Neuronal stem cell (in vitro differentiated cells): ENCODE measurements at regions not wholly inside any gene's neighbourhood (a gene's known extent, or its start where the extent isn't known, plus 50 kb on each side); places are given as distances from the start of the nearest gene placed in this dataset.
A peak's percentile ranks its signal among the peaks of the same experiment; 100 is the strongest.

Source experiments
- DNase-seq: peaks from one replicate; pipeline ENCODE4 v3.0.0-alpha.2; 2013; ENCODE audit warnings: low spot score
- H2AFZ ChIP-seq: one replicate; pipeline ENCODE4 v1.6.1; 2013; ENCODE audit warnings: mild to moderate bottlenecking, low read length, inconsistent platforms
- H2AK5ac ChIP-seq: 2 replicates; pipeline ENCODE4 v1.6.1; 2013; ENCODE audit warnings: low read depth, mild to moderate bottlenecking, inconsistent platforms, low read length, moderate library complexity, mixed read lengths
- H2BK120ac ChIP-seq: 2 replicates; pipeline ENCODE4 v1.6.1; 2013; ENCODE audit warnings: low read depth, mild to moderate bottlenecking, inconsistent platforms, low read length, moderate library complexity, mixed read lengths
- H2BK12ac ChIP-seq: one replicate; pipeline ENCODE4 v1.6.1; 2013; ENCODE audit warnings: low read length, inconsistent platforms
- H2BK15ac ChIP-seq: 2 replicates; pipeline ENCODE4 v1.6.1; 2013; ENCODE audit warnings: mild to moderate bottlenecking, low read length, inconsistent platforms, mixed read lengths
- H2BK5ac ChIP-seq: one replicate; pipeline ENCODE4 v1.6.1; 2013; ENCODE audit warnings: inconsistent platforms, mild to moderate bottlenecking, low read length, moderate library complexity
- H3K14ac ChIP-seq: one replicate; pipeline ENCODE4 v1.6.1; 2013; ENCODE audit warnings: low read length, inconsistent platforms
- H3K18ac ChIP-seq: 2 replicates; pipeline ENCODE4 v1.6.1; 2013; ENCODE audit warnings: low read length, inconsistent platforms
- H3K23ac ChIP-seq: 2 replicates; pipeline ENCODE4 v1.6.1; 2013; ENCODE audit warnings: low read depth, mild to moderate bottlenecking, mixed read lengths, low read length, inconsistent platforms; ENCODE audit not compliant: poor library complexity
- H3K27ac ChIP-seq: replicated peaks from 3 replicates; pipeline ENCODE4 v1.5.1; 2013; ENCODE audit warnings: low read length, inconsistent platforms
- H3K27me3 ChIP-seq, 3 experiments: 2 replicates each; pipeline ENCODE4 v1.6.1; 2013; ENCODE audit warnings: low read length in 3 of 3, mild to moderate bottlenecking in 2 of 3, inconsistent platforms in 1 of 3, low read depth in 1 of 3, mixed read lengths in 1 of 3, moderate library complexity in 1 of 3; ENCODE audit not compliant: control insufficient read depth in 3 of 3, insufficient read depth in 3 of 3
- H3K36me3 ChIP-seq, 2 donors: replicated peaks in 1 of 2; 2 replicates each; pipeline ENCODE4 v1.6.1; 2013; ENCODE audit warnings: low read length in 2 of 2; ENCODE audit not compliant: control insufficient read depth in 2 of 2, insufficient read depth in 2 of 2
- H3K4ac ChIP-seq: 2 replicates; pipeline ENCODE4 v1.6.1; 2013; ENCODE audit warnings: inconsistent platforms, mild to moderate bottlenecking, low read length, moderate library complexity
- H3K4me1 ChIP-seq, 2 donors: 1 replicate in 1 of 2; 2 replicates in 1 of 2; pipeline ENCODE4 v1.6.1; 2013; ENCODE audit warnings: low read length in 2 of 2, low read depth in 1 of 2; ENCODE audit not compliant: control insufficient read depth in 2 of 2, insufficient read depth in 1 of 2
- H3K4me2 ChIP-seq: one replicate; pipeline ENCODE4 v1.6.1; 2013; ENCODE audit warnings: mild to moderate bottlenecking, low read length, inconsistent platforms; ENCODE audit not compliant: insufficient read depth, poor library complexity, severe bottlenecking
- H3K4me3 ChIP-seq, 2 donors: 2 replicates each; pipeline ENCODE4 v1.5.1; 2013; ENCODE audit warnings: low read length in 2 of 2, mild to moderate bottlenecking in 2 of 2, inconsistent platforms in 1 of 2, moderate library complexity in 1 of 2
- H3K79me1 ChIP-seq: one replicate; pipeline ENCODE4 v1.6.1; 2013; ENCODE audit warnings: low read depth, mild to moderate bottlenecking, inconsistent platforms, low read length, moderate library complexity
- H3K9ac ChIP-seq: one replicate; pipeline ENCODE4 v1.6.1; 2013; ENCODE audit warnings: mild to moderate bottlenecking, low read depth, low read length, inconsistent platforms; ENCODE audit not compliant: poor library complexity
- H3K9me3 ChIP-seq, 2 donors: replicated peaks in 1 of 2; 2 replicates each; pipeline versions ENCODE3 to v1.6.1; 2013; ENCODE audit warnings: low read length in 2 of 2, mild to moderate bottlenecking in 2 of 2, inconsistent platforms in 1 of 2, low read depth in 1 of 2, mixed read lengths in 1 of 2, moderate library complexity in 1 of 2; ENCODE audit not compliant: control insufficient read depth in 2 of 2, insufficient read depth in 1 of 2
- H4K8ac ChIP-seq: one replicate; pipeline ENCODE4 v1.6.1; 2013; ENCODE audit warnings: low read depth, mild to moderate bottlenecking, inconsistent platforms, low read length, moderate library complexity
- H4K91ac ChIP-seq: one replicate; pipeline ENCODE4 v1.6.1; 2013; ENCODE audit warnings: low read length, low read depth, mild to moderate bottlenecking, inconsistent platforms; ENCODE audit not compliant: poor library complexity
- WGBS, 2 donors: extraction: QIAGEN DNeasy Blood & Tissue Kit; methylation state at CpG; one replicate each; pipeline ENCODE4 v1.1.7; 2013; ENCODE audit warnings: missing lambda C conversion rate in 2 of 2, mixed read lengths in 1 of 2; ENCODE audit not compliant: insufficient read length in 2 of 2, insufficient replicate concordance in 1 of 2; ENCODE audit errors: extremely low coverage in 2 of 2; 5-methylcytosine and 5-hydroxymethylcytosine counted together

DNA sequence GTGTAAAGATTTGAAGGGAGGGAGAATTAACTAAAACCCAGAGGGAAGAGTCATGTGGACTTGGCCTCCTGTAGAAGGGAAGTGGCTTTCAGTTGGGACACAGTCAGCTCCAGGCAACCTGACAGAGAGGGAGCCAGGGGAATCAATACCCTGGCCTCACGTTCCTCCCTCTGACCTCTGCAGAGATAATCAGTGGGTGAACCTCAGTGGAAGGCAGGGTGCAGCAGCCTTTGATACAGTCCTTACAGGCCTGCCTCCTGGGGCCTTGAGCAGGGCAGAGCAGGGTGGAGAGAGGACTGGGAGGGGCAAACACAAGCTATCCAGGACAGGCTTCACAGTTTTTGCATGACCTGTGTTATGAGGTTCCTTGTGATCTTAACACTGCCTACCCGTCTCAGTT is 61.9 kb upstream of the GPBP1 start:
- Histone ChIP-seq H3K27me3 (no peaks in the 10 kb centered on the region), H3K18ac (peak overlapping the region; percentile 6), H3K23ac (no peak overlapping the region), H2BK15ac (no peak overlapping the region), H2AFZ (no peak overlapping the region), H3K4me3 (no peak overlapping the region), H2BK5ac (no peak overlapping the region), H4K91ac (no peak overlapping the region), H3K14ac (no peak overlapping the region), H2BK12ac (no peak overlapping the region), H3K4ac (no peak overlapping the region), H3K27ac (no peak overlapping the region), H2AK5ac (no peak overlapping the region), H3K9ac (no peak overlapping the region), H3K79me1 (no peaks in the 10 kb centered on the region), H3K9me3 (no peaks in the 10 kb centered on the region), H3K4me2 (no peak overlapping the region), H3K36me3 (no peaks in the 10 kb centered on the region), H3K4me1 (no peaks in the 10 kb centered on the region), H4K8ac (no peak overlapping the region), H2BK120ac (no peak overlapping the region)
- no peak for DNase-seq
- WGBS, 2 donors, result no CpG with 5 or more reads among the region's 2 CpGs

GRCh38 chr5:57113481-57113880 is 60.4 kb upstream of the GPBP1 start:
- no peak overlapping the region for H3K18ac ChIP-seq
- no peak overlapping the region for H2BK120ac ChIP-seq
- H3K4me1 ChIP-seq, result no peaks in the 10 kb centered on the region
- no peak overlapping the region for H3K27ac ChIP-seq
- no peak overlapping the region for H3K9ac ChIP-seq
- no peak overlapping the region for H3K14ac ChIP-seq
- H2AK5ac ChIP-seq, result no peak overlapping the region
- H2BK5ac ChIP-seq, result no peak overlapping the region
- H3K23ac ChIP-seq, result no peak overlapping the region
- H4K91ac ChIP-seq, result no peak overlapping the region
- H4K8ac ChIP-seq, result no peak overlapping the region
- no peak overlapping the region for H2BK12ac ChIP-seq
- no peaks in the 10 kb centered on the region for H3K27me3 ChIP-seq
- no peaks in the 10 kb centered on the region for H3K9me3 ChIP-seq
- H3K79me1 ChIP-seq, result no peaks in the 10 kb centered on the region
- H2AFZ ChIP-seq, result no peak overlapping the region
- H3K4me2 ChIP-seq, result no peak overlapping the region
- H2BK15ac ChIP-seq, result no peak overlapping the region
- H3K4ac ChIP-seq, result no peak overlapping the region
- DNase-seq, result no peak
- H3K4me3 ChIP-seq, result no peak overlapping the region
- no peaks in the 10 kb centered on the region for H3K36me3 ChIP-seq

DNA sequence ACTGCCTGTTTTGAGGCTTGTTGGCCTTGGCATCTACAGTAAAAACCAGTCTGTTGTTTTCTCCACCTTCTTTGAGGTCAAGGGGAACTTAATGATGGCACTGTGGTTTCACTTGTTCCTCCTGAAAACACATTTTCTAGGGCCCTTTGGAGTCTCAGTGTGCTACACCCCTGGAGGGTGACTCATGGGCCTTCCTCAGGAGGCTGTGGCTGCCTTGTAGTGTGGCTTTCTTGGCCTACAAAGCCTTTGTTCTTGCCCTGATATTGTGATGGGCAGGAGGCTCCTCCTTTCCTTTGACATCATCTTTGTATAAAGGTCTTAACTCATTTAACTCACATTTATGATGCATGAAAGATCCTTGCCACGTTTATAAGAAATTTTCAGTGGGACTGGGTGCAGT is 56.3 kb upstream of the GPBP1 start:
- Histone ChIP-seq H3K9ac (no peak overlapping the region), H4K91ac (no peak overlapping the region), H2BK120ac (no peak overlapping the region), H3K18ac (no peak overlapping the region), H4K8ac (no peak overlapping the region), H2BK15ac (no peak overlapping the region), H3K27me3 (no peaks in the 10 kb centered on the region), H2AFZ (no peak overlapping the region), H2BK12ac (no peak overlapping the region), H3K4ac (no peak overlapping the region), H3K79me1 (no peaks in the 10 kb centered on the region), H2BK5ac (no peak overlapping the region), H3K9me3 (peaks cover 0 to 2% of the 10 kb centered on the region in 2 donors), H3K4me1 (no peaks in the 10 kb centered on the region), H3K14ac (no peak overlapping the region), H2AK5ac (no peak overlapping the region), H3K36me3 (no peaks in the 10 kb centered on the region), H3K4me3 (no peak overlapping the region), H3K4me2 (no peak overlapping the region), H3K27ac (no peak overlapping the region), H3K23ac (no peak overlapping the region)
- WGBS, 2 donors, result no CpG with 5 or more reads among the region's 1 CpG
- DNase-seq, result no peak

DNA sequence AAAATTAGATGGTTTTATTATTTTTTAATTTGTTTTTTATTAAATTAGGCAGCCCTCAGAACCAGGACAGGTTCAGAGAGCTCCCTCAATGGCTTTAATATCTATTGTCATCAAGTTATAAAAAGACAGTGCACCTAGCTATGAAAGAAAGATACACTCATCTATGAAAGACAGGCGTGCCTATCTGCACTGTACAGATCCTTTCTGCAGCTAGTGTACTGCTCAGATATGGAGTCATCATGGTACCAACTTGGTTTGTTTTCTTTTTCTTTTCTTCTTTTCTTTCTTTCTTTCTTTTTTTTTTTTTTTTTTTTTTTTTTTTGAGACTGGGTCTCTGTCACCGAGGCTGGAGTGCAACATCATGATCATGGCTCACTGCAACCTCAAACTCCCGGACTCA is 54.8 kb upstream of the GPBP1 start:
- no peak overlapping the region for H3K4ac ChIP-seq
- no peak overlapping the region for H3K14ac ChIP-seq
- H3K27me3 ChIP-seq, result no peaks in the 10 kb centered on the region
- no peak overlapping the region for H3K18ac ChIP-seq
- H2AK5ac ChIP-seq, result no peak overlapping the region
- no CpG with 5 or more reads among the region's 3 CpGs for WGBS, 2 donors
- no peaks in the 10 kb centered on the region for H3K4me1 ChIP-seq
- no peak for DNase-seq
- H3K9ac ChIP-seq, result no peak overlapping the region
- H2AFZ ChIP-seq, result no peak overlapping the region
- no peaks in the 10 kb centered on the region for H3K79me1 ChIP-seq
- H3K9me3 ChIP-seq, result peaks cover 0 to 2% of the 10 kb centered on the region in 2 donors
- no peak overlapping the region for H2BK120ac ChIP-seq
- no peak overlapping the region for H2BK15ac ChIP-seq
- H4K91ac ChIP-seq, result no peak overlapping the region
- H3K23ac ChIP-seq, result no peak overlapping the region
- no peak overlapping the region for H2BK5ac ChIP-seq
- H3K4me2 ChIP-seq, result no peak overlapping the region
- H2BK12ac ChIP-seq, result no peak overlapping the region
- no peak overlapping the region for H3K27ac ChIP-seq
- no peak overlapping the region for H3K4me3 ChIP-seq
- H3K36me3 ChIP-seq, result no peaks in the 10 kb centered on the region
- no peak overlapping the region for H4K8ac ChIP-seq
